ENCODE measurements at regions not wholly inside any gene's neighbourhood (a gene's known extent, or its start where the extent isn't known, plus 50 kb on each side); places are given as distances from the start of the nearest gene placed in this dataset.
"Not testable (repeated sequence)": the region's sequence is repeated elsewhere in the genome, so short reads cannot be mapped to it uniquely, and the experiment has no call there.

DNA sequence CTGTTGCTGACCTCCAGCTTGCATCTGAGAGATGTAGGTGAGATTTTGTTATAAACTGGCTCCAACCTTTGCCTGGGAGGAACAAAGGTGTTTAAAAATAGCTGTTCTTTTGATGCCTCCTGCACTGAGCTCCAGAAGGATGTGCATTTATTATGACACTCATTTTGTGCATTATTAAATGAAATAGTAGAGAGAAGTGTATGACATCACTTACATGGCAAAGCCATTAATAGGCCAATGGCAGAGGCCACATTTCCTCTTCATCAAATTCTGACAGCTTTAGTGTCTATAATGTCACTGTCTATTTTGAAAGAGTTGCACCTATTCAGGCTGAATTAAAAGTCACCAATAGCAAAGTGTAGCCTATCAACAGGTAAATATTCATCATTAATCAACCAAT is 564.6 kb downstream of the FLRT2 start:
- FAIRE-seq = no peak

DNA sequence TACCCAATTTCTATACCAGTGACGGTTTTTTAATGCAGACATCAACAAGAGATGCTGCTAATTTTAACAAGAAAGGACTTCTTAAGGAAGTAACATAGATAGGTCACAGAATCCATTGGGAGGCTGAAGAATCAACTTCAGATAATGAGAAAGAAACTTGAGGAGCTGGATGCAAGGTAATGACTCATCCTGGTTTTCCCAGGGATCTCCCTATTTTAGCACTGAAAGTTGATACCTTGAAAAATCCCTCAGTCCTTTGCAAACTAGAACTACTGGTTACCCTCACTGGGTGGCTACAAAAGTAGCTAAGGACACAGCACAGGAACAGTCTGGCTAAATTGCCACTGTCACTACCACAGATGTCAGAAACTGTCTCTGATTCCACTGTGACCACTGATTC is 561.9 kb downstream of the FLRT2 start:
- FAIRE-seq = no peak

GRCh38 chr14:86088156-86088555 is 558.2 kb downstream of the FLRT2 start:
- no peak for FAIRE-seq

- no peak for FAIRE-seq
Measured at GRCh38 chr14:86087377-86087776, 557.4 kb downstream of the FLRT2 start.

GRCh38 chr14:86086962-86087361 is 557.0 kb downstream of the FLRT2 start:
- no peak for FAIRE-seq

GRCh38 chr14:86084097-86084496 is 554.2 kb downstream of the FLRT2 start:
- FAIRE-seq = no peak

GRCh38 chr14:86083616-86084015 is 553.7 kb downstream of the FLRT2 start:
- no peak for FAIRE-seq

GRCh38 chr14:86072116-86072894 is 542.4 kb downstream of the FLRT2 start:
- no peak for FAIRE-seq

DNA sequence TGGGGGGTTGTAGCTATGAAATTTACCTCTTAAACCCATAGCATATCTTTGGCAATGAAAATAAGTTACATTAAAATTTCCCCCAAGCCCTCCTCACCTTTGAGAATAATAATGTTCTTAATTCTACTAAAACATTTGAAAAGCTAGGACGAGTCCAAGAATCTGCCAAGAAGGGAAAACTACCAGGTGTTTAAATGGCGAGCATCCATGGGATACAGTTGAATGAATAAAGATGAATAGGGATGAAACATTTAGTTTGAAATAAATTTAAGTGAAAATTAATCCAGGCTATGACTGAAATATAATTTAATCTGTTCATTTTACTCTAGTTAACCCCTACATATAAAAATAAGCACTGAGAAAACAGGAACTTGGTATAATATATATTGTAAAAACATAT is 536.7 kb downstream of the FLRT2 start:
- FAIRE-seq = no peak

GRCh38 chr14:86065407-86065806 is 535.5 kb downstream of the FLRT2 start:
- no peak for FAIRE-seq

GRCh38 chr14:86064595-86064994 is 534.7 kb downstream of the FLRT2 start:
- FAIRE-seq = not testable (repeated sequence)

DNA sequence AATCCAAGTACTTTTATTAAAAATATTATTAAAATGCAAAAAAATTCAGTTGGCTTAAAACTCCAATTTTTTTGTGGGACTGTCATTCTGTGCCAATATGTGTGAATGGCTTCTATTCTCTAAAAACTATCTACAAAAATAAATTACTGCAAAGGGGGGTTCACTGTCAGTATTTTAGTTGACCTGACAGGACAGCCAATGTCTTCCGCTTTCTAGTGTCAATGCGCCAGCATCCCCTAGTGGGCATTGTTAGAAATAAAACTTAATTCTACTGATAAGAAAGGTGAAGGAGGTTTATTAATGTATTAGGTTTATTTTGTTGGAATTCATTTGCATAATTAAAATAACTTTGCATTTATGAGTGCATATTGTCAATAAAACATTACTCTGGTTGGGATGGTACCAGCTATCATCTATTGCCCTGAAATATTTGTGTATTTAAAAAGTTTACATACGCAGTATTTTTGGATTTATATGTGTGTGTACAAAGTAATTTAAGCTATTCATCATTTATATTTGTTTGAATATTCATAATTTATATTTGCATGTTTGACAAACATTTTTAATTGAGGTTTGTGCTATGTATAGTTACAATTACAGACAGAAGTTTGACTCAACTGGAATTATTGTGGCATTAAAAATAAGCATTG is 527.2 kb downstream of the FLRT2 start:
- no peak for FAIRE-seq

- FAIRE-seq = no peak
Measured at GRCh38 chr14:86055512-86056075, 525.6 kb downstream of the FLRT2 start.

GRCh38 chr14:86052868-86053267 is 522.9 kb downstream of the FLRT2 start:
- FAIRE-seq = no peak

DNA sequence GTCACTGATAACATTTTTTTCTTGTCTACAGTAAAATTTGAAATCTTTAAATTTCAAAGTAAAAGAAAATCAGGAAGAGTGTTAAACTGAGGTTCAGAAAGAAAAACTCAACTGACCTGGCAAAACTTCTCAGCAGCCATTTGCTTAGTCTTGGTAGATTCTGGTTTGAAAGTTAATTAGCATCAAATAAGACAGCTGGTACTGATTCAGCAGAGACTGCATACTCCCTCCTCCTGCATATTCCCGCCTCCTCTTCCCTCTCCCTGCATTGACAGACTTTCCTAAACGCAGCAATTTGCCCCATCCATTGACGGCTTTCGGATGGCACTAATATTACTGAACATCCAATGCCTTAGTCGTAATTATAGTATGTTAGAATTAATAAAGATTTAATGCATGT is 520.8 kb downstream of the FLRT2 start:
- no peak for FAIRE-seq

- FAIRE-seq = no peak
Measured at GRCh38 chr14:86050072-86050683, 520.2 kb downstream of the FLRT2 start.

DNA sequence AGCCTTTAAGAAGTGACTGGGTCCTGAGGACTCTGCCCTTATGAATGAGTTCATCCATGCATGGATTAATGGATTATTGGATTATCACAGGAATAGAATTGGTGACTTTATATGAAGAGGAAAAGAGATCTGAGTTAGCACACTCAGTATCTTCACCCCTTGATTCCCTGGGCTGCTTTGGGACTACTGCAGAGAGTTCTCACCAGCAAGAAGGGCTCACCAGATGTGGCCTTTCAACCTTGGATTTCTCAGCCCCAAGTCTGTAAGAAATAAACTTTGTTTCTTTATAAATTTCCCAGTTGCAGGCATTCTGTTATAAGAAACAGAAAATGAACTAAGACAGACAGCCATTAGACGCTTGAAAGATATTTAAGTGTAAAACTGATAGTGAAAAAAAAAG is 509.2 kb downstream of the FLRT2 start:
- FAIRE-seq = no peak

DNA sequence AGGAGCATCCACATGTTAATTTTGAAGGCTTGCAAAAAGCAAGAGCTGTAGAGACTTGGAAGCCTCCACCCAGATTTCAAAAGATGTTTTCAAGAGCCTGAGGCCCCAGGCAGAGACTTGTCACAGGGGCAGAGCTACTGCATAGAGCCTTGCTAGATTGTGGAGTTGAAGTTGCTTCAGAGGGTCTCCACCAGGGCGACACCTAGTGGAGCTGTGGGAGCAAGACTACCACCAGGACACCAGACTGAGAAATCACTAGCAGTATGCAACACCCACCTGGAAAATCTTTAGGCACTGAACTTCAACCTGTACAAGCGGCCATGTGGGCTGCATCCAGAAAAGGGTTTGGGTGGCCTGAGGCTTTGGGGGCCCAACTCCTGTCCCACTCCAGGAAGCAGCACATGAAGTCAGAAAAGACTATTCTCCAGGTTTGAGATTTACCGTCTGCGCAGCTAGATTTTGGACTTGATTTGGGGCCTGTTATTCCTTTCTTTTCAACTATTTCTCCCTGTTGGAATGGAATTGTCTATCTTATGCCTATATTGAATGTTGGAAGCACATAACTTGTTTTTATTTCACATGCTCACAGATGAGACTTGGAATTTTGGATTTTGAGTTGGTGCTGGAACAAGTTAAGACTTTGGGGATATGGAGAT is 508.6 kb downstream of the FLRT2 start:
- no peak for FAIRE-seq

DNA sequence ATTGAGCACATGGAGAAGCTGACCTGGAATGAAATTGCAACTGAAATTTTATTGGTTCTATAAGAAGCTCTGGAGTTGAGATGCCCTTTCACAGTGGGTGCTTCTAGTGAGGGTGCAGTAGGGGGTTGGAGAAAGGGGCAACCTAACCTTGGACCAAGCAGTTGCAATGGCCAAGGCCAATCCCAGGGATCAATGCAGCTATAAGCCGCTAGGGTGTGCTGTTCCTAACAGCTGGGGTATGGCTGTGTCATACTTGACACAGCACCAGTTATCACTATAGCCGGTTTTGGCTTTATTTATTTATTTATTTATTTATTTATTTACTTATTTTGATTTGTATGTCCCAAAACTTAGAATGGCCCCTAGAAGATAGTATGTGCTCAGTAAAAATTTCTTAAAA is 505.9 kb downstream of the FLRT2 start:
- FAIRE-seq = no peak

GRCh38 chr14:86027990-86028389 is 498.0 kb downstream of the FLRT2 start:
- no peak for FAIRE-seq

GRCh38 chr14:86027144-86027543 is 497.2 kb downstream of the FLRT2 start:
- no peak for FAIRE-seq

DNA sequence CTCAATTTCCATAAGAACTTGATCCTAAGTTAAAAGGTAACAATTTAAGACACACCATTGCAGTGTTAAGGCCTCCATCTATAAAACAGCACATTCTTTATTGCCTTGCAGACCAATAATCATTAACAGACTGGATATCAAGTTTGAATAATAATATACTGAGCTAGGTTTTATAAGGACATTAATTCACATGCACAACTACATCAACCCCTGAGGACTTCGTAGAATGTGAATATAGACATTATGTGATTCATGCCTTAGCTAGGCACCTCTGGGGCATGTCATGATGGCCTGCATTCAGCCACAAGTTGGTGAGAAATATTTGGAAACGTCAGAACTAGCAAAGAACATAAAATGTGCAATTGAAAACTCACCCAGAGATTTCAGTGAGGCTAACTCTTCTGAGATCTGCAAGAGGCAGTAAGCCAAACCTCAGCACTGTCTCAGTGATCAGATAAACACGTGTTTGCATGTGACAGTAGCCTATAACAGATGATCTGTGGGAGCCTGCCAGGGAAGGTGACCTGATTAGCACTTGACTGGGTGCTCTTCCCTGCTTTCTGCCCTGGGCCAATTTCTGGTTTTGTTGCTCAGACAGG is 492.2 kb downstream of the FLRT2 start:
- no peak for FAIRE-seq

DNA sequence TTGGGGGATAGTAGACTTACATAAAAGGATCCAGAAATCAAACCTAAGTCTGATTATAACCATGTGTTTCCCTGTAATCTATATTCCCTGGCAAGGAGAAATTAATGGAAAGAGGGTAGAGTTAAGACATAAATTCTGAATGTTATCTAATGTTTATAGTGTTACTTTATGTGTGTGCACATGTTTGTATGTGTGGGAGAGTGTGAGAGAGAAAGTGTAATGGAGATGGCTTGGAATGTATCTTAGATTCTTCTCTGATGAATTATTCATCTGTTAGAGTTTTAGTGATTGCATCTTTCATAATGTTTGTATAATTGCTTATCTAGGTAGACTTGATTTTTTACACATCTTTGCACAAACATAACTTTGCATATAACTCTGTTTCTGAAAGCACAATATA is 490.9 kb downstream of the FLRT2 start:
- FAIRE-seq = no peak
